ENCODE measurements at regions not wholly inside any gene's neighbourhood (a gene's known extent, or its start where the extent isn't known, plus 50 kb on each side); places are given as distances from the start of the nearest gene placed in this dataset.

- TF ChIP-seq CTCF (IDR thresholded peaks at IDR 0.05) (no peak), POLR2A (IDR thresholded peaks at IDR 0.05) (no peak)
Measured at GRCh38 chr1:228988664-228989063, 253.4 kb downstream of the RHOU start.
